Endothelial cell of hepatic sinusoid (primary cell): ENCODE measurements at regions not wholly inside any gene's neighbourhood (a gene's known extent, or its start where the extent isn't known, plus 50 kb on each side); places are given as distances from the start of the nearest gene placed in this dataset.

ENCODE experiments used
- in situ Hi-C: cut with HindIII; loops from 2 replicates; pipeline ENCODE4 v1.10.0; 2017; ENCODE audit warnings: low sequenced_read_pairs

DNA sequence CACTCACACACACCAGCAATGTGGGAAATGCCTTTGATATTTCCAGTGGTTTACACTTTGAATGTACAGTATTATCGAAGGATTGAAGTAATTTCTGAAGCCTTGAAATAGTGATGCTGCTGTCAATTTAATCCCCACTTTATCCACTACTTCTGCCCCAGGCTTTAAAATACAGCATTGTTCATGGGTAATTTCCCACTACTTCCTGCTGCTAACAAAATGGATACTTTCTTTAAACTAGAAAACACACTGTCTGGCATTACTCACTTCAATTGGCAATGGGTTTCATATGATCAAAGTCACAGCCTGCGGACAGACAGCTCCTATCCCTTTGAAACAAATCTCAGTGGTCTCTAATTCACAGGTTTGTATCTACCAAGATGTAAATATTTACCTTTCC lies 292.2 kb downstream of the CDH11 start:
- in situ Hi-C loops, result no loop called here

DNA sequence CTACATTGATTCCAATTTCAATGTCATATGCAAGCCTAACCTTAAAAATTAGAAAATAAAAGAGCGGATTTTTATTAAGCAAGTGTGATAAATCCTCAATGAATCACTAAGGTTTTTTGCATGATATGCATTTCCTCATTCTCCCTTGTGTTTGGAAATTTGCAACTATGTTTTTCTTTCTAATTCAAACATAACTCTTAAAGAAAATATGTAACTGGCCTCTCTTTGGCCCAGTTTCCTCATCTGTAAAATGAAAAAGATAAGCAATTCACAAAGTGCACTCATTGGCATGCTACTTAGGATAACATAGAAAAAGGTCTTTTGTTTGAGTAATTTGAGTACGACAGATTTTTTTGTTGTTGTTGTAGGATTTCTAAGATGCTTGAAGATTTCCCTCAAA lies 295.5 kb downstream of the CDH11 start:
- in situ Hi-C loops, result no loop called here

DNA sequence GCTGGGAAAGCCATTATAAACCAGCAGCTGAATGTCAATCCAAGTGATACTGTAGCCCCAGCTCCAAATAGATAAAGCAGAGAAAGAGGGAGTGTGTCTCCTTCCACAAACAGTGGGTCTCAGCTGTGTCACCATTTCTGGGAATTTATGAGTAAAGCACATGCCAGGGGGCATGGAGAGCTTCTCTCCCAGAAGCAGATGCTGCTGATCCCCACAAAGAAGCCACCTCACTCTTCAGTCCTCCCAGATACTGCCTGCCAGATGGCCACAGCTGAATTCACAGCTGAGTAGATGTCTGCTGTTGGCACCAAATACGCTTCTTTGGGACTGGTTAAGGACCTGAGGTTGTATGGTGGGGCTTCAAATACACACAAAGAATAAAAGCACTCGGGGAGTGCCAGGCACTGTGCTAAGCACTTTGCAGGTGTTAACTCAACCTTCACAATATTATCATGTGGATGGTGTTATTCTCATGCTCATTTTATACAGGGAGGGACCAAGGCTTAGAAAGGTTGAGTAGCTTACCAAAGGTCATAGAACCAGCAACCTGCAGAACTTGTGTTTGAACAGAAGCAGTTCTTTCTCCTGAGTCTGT lies 298.3 kb downstream of the CDH11 start:
- in situ Hi-C loops, result no loop called here

DNA sequence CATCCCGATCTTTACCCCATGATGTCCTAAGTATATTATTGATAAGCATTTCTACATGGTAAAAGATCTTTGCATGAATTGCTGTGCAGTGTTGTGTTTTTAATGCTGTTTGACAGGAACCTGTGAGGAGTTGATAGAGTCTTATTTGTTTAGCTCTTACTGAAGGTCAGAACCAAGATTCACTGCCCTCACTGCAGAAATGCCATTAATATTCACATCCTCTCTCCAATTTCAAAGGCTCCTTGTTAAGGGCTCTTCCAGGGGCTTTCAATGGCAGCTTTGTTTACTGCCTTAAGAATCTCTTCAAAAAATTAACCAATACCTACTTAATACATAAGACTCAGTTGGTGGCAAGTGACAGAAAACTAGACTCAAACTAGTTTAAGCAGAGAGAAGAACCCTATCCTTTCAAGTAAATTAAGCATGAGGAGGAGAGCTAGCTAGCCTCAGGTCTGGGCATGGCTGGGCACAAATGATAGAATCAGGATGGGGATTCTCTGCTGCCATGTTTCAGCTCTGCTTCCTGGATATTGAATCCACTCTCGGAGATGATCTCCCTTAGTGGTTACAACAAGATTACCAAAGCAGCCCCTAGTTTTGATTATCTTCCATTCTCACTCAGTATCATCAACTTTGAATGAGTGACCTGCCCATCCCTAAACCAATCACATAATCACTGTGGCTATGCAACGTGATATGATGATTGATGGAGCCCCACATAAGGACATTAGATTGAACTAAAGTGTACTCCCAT lies 311.8 kb downstream of the CDH11 start:
- in situ Hi-C loops, result no loop called here

DNA sequence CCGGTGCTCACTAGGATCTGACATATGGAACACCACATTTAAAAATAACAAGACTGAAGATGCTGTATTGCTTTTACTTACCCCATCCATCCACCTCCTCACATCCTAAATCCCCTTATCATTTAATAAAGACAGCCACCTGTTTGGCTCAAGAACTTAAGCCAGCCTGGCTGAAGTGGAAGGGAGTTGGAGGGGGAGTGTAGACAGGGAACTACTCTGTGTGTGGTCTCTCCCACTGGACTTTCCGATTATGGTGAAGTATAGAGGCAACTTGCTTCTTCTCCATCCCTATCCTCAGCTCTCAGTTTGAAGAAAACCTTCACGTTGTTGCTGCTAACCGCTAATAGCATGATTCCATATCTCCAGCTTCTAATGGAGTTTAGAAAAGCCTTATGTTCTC lies 313.4 kb downstream of the CDH11 start:
- in situ Hi-C loops, result no loop called here

DNA sequence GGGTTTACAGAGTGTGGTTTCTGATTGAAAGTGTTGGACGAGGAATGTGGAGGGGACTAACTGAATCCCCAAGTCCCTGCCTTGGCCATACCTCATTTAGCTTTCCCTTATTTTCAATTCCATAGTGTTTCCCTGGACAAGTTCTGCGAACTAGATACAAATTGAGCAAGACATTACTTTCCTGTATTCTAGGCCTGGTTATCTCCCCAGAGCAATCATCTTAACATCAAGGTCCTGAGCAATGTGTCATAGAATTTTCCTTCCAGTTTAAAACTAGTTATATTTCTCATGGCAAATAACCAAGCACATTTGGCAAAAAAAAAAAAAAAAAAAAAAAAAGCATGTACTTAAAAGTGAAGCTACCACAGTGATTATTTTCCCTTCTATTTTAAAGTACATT lies 330.1 kb downstream of the CDH11 start:
- in situ Hi-C loops, result no loop called here

DNA sequence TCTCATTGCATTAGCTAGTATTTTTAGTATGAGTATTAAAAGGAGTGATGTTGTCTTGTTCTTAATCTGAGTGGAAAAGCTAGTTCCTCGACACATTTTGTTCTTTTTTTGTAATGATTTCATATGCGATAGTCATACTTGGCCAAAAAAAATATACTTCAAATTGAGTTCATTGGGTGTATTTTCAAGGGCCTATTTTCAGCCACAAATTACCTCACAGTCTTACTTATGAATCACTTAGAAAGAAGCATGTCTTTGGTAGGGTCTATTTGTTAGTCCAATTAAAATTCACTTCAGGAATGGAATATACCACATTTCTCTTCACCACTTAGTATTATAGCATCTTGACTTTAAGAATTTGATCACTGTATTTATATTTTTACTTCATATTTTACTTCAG lies 337.2 kb downstream of the CDH11 start:
- in situ Hi-C loops, result no loop called here

DNA sequence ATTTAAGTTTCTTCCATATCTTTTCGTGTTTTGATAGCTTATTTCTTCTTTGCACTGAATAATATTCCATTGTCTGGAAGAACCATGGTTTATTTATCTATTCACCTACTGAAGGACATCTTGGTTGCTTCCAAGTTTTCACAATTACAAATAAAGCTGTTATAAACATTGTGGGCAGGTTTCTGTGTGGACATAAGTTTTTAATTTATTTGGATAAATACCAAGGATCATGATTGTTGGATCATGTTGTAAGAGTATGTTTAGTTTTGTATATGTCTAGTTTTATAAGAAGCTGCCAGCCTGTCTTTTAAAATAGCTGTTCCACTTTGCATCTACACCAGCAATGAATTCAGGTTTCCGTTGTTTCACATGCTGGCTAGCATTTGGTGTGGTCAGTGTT lies 339.4 kb downstream of the CDH11 start:
- in situ Hi-C loops, result no loop called here

DNA sequence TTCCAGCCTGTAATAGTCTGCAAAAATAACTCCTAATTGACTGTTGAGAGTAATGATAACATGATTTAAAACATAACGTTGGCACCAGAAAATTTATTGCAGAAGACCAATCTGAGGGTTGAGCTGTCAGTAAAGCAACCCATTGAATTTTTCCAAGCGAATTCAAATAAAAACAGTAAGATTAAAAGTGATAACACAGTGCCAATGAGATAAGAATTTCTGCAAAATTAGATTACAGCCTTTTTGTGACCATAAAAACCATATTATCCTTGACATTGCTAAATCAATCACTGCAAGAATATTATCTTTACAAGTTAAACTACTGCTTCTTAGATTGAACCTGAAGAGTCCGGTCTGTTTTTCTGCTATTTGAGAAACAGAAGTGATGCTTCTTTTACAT lies 341.4 kb downstream of the CDH11 start:
- in situ Hi-C loops, result no loop called here

DNA sequence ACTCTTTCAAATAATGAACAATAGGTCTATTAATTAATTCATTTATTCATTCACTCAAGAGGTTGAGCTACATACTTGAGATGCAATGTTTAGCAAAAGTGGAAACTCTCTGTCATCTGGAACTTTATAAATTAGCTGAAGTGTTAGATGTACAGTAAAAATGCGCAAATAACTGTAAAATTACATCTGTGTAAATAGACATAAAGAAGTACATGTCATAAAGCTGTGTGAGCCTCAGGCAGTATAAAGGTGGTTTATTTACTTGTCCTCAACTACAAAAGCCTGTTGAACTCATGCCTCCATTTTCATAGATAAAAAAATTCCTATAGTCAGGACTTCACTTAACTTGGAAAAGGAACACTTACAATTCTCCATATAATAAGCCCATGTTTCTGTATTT lies 343.1 kb downstream of the CDH11 start:
- in situ Hi-C loops, result no loop called here

DNA sequence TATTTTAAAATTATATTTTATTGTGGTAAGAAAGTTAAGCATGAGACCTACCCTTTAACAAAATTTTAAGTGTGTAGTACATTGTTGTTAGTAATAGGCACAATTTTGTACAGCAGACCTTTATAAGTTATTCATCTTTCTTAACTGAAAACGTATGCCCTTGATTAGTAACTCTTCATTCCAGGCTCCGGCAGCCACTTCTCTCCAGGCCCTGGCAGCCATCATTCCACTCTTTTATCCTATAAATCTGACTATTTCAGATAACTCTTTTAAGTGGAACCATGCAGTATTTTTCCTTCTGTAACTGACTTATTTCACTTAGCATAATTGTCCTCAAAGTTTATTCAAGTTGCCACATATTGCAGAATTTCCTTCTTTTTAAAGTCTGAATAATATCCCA lies 348.2 kb downstream of the CDH11 start:
- in situ Hi-C loops, result no loop called here

DNA sequence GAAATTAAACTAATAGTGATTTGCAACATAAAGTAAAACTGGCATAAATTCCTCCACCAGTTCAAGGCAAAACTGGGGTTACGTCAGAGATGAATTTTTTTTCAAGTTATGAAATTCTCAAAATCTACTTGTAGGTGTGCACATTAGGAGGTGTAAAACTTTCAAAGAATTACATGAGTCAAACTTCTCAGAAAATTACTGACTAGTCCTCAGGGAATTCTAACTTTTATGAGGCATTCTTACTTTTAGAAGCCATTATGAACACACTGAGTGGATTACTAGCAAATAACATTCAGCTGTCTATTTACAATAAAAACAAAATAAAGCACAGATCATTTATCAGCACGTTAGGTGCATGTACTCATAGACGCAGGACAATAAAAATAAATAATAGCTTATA lies 348.7 kb downstream of the CDH11 start:
- in situ Hi-C loops, result no loop called here

DNA sequence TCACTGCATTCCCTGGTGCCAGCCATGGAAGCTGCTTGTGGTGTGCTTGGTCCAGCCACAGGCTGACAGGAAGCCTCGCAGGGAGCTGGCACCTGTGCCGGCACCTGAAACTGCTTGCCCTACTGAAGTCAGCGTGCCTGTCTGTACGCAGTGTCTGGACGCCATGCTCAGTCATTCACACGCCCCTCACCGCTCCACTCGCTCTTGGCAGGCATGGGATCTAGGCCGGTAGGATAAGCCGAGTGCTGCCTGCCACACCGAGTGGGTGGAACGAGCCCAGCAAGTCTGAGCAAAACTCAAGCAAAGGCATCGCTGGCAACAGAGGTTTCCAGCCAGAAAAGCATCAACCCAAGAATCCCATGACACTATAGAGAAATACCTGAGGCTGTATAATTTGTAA lies 350.6 kb downstream of the CDH11 start:
- in situ Hi-C loops, result no loop called here

DNA sequence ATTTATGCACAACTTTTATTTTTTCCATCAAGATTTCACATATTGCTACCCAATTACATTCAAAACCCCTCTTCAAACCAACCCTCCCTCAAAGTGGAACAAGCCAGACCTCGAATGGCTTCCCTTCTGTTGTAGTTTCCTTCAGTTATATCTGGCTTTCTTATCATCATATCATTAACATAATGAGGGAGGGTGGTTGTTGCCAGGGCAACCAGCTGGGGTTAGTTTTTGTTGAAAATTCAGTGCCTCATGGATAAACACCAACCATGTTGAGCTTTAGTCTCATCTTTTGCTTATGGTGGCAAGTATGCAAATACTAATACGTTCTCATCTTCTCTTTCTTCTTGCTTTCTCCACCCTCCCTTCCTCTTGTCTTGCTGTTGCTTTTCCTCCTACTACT lies 359.7 kb downstream of the CDH11 start:
- in situ Hi-C loops, result no loop called here

DNA sequence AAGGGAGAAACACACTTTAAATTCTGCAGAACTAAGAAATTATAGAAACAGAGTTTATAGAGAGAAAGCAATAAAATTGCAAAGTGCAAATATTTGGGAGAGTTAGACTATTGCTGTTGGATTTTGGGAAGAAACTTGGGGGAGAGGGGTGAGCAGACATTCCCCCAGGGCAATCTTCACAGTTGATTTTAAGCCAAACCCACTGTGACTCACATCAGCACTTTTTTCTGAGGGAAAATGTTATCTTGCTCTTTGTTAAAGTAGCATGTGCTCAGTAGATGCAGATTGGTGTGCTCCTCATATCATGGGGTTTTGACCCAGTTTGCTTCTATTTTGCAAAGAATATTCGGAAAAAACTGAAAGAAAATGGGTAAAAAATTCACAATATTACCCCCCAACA lies 367.6 kb downstream of the CDH11 start:
- in situ Hi-C loops, result no loop called here

DNA sequence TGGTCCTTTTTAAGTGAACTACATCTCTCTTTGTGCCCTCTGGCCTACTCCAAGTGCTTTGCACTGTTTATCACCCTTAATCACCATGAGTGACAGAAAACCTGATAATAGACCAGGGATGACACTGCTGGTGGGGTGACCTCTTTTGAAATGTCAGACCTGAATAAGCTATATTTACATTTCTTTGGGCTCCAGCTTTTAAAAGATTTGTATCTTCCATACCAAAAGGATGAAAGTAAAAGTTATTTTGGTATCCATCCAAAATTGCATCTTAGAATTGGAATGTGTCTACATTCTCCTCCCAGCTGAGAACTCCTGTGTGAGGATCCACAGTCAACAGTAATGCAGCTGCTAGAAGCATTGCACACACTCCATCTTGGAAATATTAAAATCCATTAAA lies 370.0 kb downstream of the CDH11 start:
- in situ Hi-C loops, result no loop called here

DNA sequence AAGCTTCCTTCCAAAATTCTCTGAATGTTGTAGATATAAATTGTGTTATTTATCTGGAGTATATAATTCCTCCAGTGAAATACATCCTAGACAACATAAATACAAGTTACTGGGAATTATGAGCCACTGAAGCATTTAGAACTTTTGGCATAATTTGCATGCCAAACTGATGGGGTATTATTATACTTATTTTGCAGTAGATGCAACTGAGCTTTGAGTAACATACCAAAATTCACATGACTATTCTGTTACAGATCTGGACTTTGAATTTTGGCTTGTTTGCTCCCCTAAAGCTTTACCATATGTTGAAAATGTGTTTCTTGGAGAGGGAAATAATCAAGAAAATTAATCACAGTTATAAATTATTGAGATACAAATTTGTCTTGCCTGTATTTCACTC lies 372.5 kb downstream of the CDH11 start:
- in situ Hi-C loops, result no loop called here

DNA sequence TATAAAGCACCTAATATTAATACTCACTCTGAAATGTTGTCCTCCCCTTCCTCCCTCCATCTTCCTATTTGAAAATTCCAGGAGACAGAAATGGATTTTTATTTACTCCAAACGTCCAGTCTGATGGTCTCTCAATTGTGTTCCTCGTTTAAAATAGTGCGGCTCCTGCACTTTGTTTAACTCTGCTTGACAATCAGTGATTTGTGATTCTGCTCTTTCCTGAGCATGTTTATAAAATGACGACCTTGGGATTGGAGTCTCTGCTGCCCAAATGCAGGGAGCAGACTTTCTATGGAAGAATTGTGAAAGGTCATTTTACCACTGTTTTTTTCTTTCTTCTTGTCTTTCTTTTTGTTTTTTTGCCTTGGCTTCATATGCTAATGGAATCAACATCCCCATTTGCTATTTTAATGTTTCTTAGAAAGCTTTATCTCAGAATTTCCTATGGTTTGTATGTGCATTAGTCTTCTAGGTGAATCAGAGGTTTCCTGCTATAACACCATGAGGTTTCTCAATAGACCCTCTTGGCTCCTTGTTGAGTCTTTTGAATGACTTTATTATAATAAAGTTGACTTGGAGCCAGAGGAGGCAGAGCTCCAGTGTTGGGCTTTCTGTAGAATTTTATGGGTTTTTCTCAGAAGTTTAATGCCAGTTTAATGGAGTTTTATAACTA lies 376.5 kb downstream of the CDH11 start:
- in situ Hi-C loops, result no loop called here

DNA sequence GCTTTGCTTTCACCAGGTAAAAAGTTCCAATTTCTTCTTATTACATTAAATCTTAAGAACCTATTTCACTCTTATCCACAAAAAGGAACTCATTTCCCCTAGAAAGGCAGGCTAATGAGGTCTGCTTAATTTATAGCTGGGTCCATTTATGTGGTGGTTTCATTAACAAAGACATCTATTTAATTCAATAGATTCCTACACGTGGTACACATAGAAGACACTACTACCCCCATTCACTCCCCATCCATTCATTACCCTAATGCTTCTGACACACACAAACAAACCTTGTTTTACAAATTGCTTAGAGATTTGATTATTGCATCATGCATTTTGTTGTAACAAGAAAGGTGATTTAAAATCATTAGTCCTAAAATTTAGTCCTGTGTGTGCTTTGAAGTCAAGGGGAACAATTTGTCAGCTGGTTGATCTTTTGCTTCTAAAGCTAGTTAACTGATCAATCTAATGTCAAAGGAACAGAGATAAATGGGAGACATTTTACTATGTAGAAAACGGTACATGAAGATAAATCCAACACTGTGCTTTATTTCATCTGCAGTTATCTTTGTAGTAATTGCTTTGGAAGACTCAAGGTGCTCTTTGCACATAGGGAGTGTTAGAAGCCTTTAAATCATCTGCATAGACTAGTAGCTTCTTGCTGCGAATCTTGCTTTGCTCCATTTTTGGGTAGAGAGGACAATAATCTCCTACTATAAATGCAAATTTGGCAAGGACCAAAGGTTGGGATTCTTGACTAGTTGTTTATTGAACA lies 379.2 kb downstream of the CDH11 start:
- in situ Hi-C loops, result no loop called here

DNA sequence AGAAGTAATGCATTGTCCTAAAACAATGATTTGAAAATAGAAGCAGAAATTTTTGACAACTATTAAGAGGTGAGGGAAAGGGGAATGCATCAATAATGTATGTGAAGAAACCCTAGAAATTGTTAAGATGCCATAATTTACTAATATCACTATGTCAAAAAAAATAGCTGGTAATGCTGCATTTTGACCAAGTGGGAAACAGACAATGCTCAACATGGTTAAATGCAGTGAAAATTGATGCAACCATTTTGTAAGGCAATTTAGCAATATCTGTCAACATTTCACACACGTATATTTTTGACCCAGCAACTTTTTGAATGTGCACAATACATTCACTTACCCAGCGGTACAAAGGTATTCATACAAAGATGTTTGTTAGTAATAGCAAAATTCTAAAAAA lies 381.6 kb downstream of the CDH11 start:
- in situ Hi-C loops, result no loop called here

DNA sequence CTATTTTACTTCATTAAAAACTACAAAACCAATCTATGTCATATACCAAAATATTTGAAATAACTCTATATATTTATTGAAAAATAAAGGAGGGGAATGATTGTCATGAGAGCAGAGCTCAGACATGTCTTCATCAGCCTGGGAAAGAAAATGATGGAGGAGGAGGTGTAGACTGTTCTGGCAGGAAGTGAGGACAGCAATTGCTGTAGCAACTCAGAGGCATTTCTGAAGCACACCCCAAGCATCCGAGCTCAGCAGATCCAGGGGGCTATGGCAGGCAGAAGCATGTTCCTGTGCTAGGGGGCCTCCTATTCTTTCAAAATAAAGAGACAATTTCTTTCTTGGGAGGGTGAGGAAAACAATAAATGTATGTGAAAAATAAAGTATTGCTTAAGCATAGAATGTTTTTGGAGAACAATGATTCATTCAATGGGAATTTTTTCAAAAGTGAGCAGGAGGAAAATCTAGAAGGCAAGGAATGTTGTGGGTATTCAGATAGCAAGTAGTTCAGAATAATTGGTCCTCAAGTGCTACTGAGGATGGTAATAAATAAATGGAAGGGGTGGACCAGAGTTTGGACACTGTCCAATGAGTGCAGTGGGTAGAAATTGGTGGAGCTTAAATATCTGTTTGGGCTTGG lies 383.4 kb downstream of the CDH11 start:
- in situ Hi-C loops, result no loop called here
